SK-N-SH (cell line): ENCODE measurements at regions not wholly inside any gene's neighbourhood (a gene's known extent, or its start where the extent isn't known, plus 50 kb on each side); places are given as distances from the start of the nearest gene placed in this dataset.

ENCODE experiments used
- CTCF ChIA-PET: fragments of 300-600, 350-600 bp; formaldehyde crosslinking; extraction: SDS; loops from one replicate; lab custom pipeline; 2021; lab: Yijun Ruan, JAX
- POLR2A ChIA-PET: fragments of 350-600 bp; sonication (Branson Sonifier 250); formaldehyde crosslinking; extraction: SDS; loops from one replicate; lab custom pipeline; 2020; ENCODE audit warnings: antibody characterized with exemption, inconsistent platforms; lab: Yijun Ruan, JAX
- DNase-seq: peaks from one replicate; pipeline ENCODE4 v3.0.0; 2012
- H2AFZ ChIP-seq: fragments of 200-600 bp; sonication (generic); 2 replicates; pipeline ENCODE4 v1.8.1; 2016; ENCODE audit warnings: antibody characterized with exemption, mild to moderate bottlenecking, low read depth
- H3F3A ChIP-seq: fragments of 200-600 bp; sonication (generic); replicated peaks from 2 replicates; pipeline ENCODE3; 2016; ENCODE audit warnings: antibody characterized with exemption, mild to moderate bottlenecking; ENCODE audit not compliant: insufficient read depth
- H3K27ac ChIP-seq, 2 experiments: fragments of 200-500 bp in 1 of 2; fragments of 200-600 bp in 1 of 2; sonication (Bioruptor generic) in 1 of 2; sonication (generic), shearing (Covaris generic) in 1 of 2; 2 replicates each; pipeline versions ENCODE4 v1.5.1 to v1.6.1; 2014 to 2016; ENCODE audit warnings: low read depth in 2 of 2, inconsistent platforms in 1 of 2, low read length in 1 of 2, mild to moderate bottlenecking in 1 of 2, mixed read lengths in 1 of 2
- H3K27me3 ChIP-seq: fragments of 200-600 bp; sonication (generic), shearing (Covaris generic); 2 replicates; pipeline ENCODE4 v1.6.1; 2016; ENCODE audit warnings: mixed run types; ENCODE audit not compliant: insufficient read depth
- H3K36me3 ChIP-seq, 2 experiments: fragments of 200-500 bp in 1 of 2; fragments of 200-600 bp in 1 of 2; sonication (Bioruptor generic) in 1 of 2; sonication (generic) in 1 of 2; replicated peaks in 1 of 2; 2 replicates each; pipeline versions ENCODE3 to v1.5.1; 2014 to 2016; ENCODE audit warnings: low read length in 1 of 2, mild to moderate bottlenecking in 1 of 2; ENCODE audit not compliant: insufficient read depth in 2 of 2, control insufficient read depth in 1 of 2
- H3K4me1 ChIP-seq, 2 experiments: fragments of 200-500 bp in 1 of 2; fragments of 200-600 bp in 1 of 2; sonication (Bioruptor generic) in 1 of 2; sonication (generic), shearing (Covaris generic) in 1 of 2; 2 replicates each; pipeline versions ENCODE4 v1.5.1 to v1.6.1; 2014 to 2016; ENCODE audit warnings: low read depth in 1 of 2, low read length in 1 of 2, mixed run types in 1 of 2; ENCODE audit not compliant: insufficient read depth in 2 of 2, control insufficient read depth in 1 of 2
- H3K4me2 ChIP-seq: fragments of 200-600 bp; sonication (generic), shearing (Covaris generic); 2 replicates; pipeline ENCODE4 v1.6.1; 2017; ENCODE audit warnings: mixed run types
- H3K4me3 ChIP-seq, 2 experiments: fragments of 200-500 bp in 1 of 2; fragments of 200-600 bp in 1 of 2; sonication (Bioruptor generic) in 1 of 2; sonication (generic), shearing (Covaris generic) in 1 of 2; 2 replicates each; pipeline versions ENCODE4 v1.5.1 to v1.8.1; 2014 to 2016; ENCODE audit warnings: low read depth in 2 of 2, inconsistent platforms in 1 of 2, low read length in 1 of 2, mild to moderate bottlenecking in 1 of 2, mixed read lengths in 1 of 2, moderate library complexity in 1 of 2
- H3K79me2 ChIP-seq: fragments of 200-600 bp; sonication (generic); 2 replicates; pipeline ENCODE4 v1.8.1; 2017; ENCODE audit warnings: mild to moderate bottlenecking; ENCODE audit not compliant: insufficient read depth
- H3K9ac ChIP-seq: fragments of 200-600 bp; sonication (generic); 2 replicates; pipeline ENCODE4 v1.6.1; 2017; ENCODE audit warnings: mixed run types
- H3K9me2 ChIP-seq: fragments of 200-600 bp; sonication (generic); 2 replicates; pipeline ENCODE4 v1.6.1; 2017; ENCODE audit warnings: mixed run types
- H3K9me3 ChIP-seq: fragments of 200-600 bp; sonication (generic); 2 replicates; pipeline ENCODE4 v1.6.1; 2017; ENCODE audit warnings: mixed run types, mild to moderate bottlenecking, moderate library complexity
- H4K20me1 ChIP-seq: fragments of 200-600 bp; sonication (generic); 2 replicates; pipeline ENCODE4 v1.6.1; 2017; ENCODE audit warnings: mild to moderate bottlenecking, mixed run types; ENCODE audit not compliant: insufficient read depth
- CHD2 ChIP-seq: fragments of 150-350 bp; IDR thresholded peaks from 2 replicates; pipeline ENCODE4 v1.6.1; 2018; ENCODE audit warnings: low read length; ENCODE audit not compliant: partially characterized antibody
- ELF1 ChIP-seq: IDR thresholded peaks from 2 replicates; pipeline ENCODE4 v1.4.0; 2012
- EP300 ChIP-seq, 2 experiments: IDR thresholded peaks; 2 replicates each; pipeline versions ENCODE4 v1.4.0 to v1.6.1; 2012; ENCODE audit warnings: borderline replicate concordance in 1 of 2, low read depth in 1 of 2, low read length in 1 of 2
- EZH2phosphoT487 ChIP-seq: fragments of 200-600 bp; sonication (generic); IDR thresholded peaks from 2 replicates; pipeline ENCODE4 v1.6.1; 2017; ENCODE audit warnings: low read depth, mixed run types, mild to moderate bottlenecking, antibody characterized with exemption, moderate library complexity, borderline replicate concordance
- FOSL2 ChIP-seq: IDR thresholded peaks from 2 replicates; pipeline ENCODE4 v1.4.0; 2012; ENCODE audit warnings: low read depth, mild to moderate bottlenecking, moderate library complexity, borderline replicate concordance
- FOXM1 ChIP-seq: IDR thresholded peaks from 2 replicates; pipeline ENCODE4 v1.4.0; 2012; ENCODE audit warnings: low read depth, mild to moderate bottlenecking
- GABPA ChIP-seq: IDR thresholded peaks from 2 replicates; pipeline ENCODE4 v1.4.0; 2012; ENCODE audit warnings: low read depth, mild to moderate bottlenecking
- GATA2 ChIP-seq: sonication (generic); formaldehyde crosslinking; IDR thresholded peaks from 2 replicates; pipeline ENCODE4 v1.5.0; 2020; ENCODE audit warnings: mild to moderate bottlenecking, missing genetic modification reagents
- JUND ChIP-seq: IDR thresholded peaks from 2 replicates; pipeline ENCODE4 v1.4.0; 2012
- MAX ChIP-seq: IDR thresholded peaks from 2 replicates; pipeline ENCODE4 v1.4.0; 2012; ENCODE audit warnings: low read depth
- MXI1 ChIP-seq: IDR thresholded peaks from 2 replicates; pipeline ENCODE4 v1.6.1; 2012; ENCODE audit warnings: mild to moderate bottlenecking, low read depth, low read length, improper control_type of control experiment
- NRF1 ChIP-seq: IDR thresholded peaks from 2 replicates; pipeline ENCODE4 v1.6.1; 2012; ENCODE audit warnings: low read depth, mild to moderate bottlenecking, low read length
- PBX3 ChIP-seq: IDR thresholded peaks from 2 replicates; pipeline ENCODE4; 2012
- RCOR1 ChIP-seq: fragments of 150-350 bp; IDR thresholded peaks from 2 replicates; pipeline ENCODE4 v1.6.1; 2017; ENCODE audit warnings: antibody characterized with exemption, low read length
- RXRA ChIP-seq: IDR thresholded peaks from 2 replicates; pipeline ENCODE4 v1.4.0; 2012; ENCODE audit warnings: low read depth, mild to moderate bottlenecking, borderline replicate concordance
- SIN3A ChIP-seq: IDR thresholded peaks from 2 replicates; pipeline ENCODE4 v1.6.1; 2012; ENCODE audit warnings: low read depth, mild to moderate bottlenecking, low read length, moderate library complexity, borderline replicate concordance
- TAF1 ChIP-seq: IDR thresholded peaks from 2 replicates; pipeline ENCODE4 v1.6.1; 2012; ENCODE audit warnings: low read depth, mild to moderate bottlenecking, low read length, moderate library complexity, borderline replicate concordance
- TCF12 ChIP-seq: IDR thresholded peaks from 2 replicates; pipeline ENCODE4 v1.4.0; 2012
- TEAD4 ChIP-seq: IDR thresholded peaks from 2 replicates; pipeline ENCODE4 v1.4.0; 2012; ENCODE audit warnings: mild to moderate bottlenecking, borderline replicate concordance; ENCODE audit not compliant: insufficient read depth
- USF2 ChIP-seq: fragments of 150-350 bp; IDR thresholded peaks from 2 replicates; pipeline ENCODE4 v1.6.1; 2017; ENCODE audit warnings: antibody characterized with exemption, low read length, low read depth, borderline replicate concordance
- WGBS: methylation state at CpG from one replicate; pipeline ENCODE4 v1.1.6; 2017; ENCODE audit warnings: low lambda C conversion rate; 5-methylcytosine and 5-hydroxymethylcytosine counted together

DNA sequence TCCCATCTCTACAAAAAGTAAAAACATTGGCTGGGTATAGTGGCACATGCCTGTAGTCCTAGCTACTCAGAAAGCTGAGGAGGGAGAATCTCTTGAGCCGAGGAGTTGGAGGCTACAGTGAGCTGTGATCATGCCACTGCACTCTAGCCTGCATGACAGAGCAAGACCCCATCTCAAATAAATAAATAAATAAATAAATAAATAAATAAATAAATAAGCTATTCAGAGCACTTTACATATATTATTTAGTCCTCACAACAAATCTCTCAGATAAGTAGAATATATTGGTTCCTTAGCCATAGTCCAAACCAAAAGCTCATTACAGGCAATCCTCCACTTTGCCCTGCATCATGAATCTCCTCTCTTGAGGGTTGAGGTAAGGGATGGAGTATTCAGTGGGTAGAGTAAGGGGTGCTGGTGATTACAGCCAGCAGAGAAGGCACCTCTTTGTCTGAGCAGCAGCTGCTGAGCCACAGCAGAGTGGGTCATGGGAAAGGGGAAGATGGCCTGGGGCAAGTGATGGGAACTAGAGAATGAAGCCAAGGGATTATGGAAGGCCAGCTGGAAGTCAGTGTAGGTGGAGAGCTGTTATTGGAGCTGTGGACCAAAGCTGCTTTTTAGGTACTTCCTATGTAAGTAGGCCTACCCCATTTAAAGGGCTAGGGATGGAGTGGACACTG lies 115.5 kb upstream of the ZNF644 start:
- Histone ChIP-seq H3K4me3 (no peak overlapping the region), H3K4me1 (no peaks in the 10 kb centered on the region), H3F3A (no peaks in the 10 kb centered on the region), H3K27me3 (no peaks in the 10 kb centered on the region; the same call in 1 of the 2 replicates), H3K9me3 (no peaks in the 10 kb centered on the region), H3K4me2 (no peak overlapping the region), H4K20me1 (no peaks in the 10 kb centered on the region), H3K9ac (no peak overlapping the region), H3K9me2 (no peaks in the 10 kb centered on the region), H2AFZ (no peak overlapping the region), H3K79me2 (no peaks in the 10 kb centered on the region), H3K27ac (no peak overlapping the region)
- 7% methylated on average over 1 of the region's 1 CpG for WGBS
- no peak for DNase-seq
- POLR2A ChIA-PET, result no interaction called here
- CTCF ChIA-PET, result interaction anchor here (2.9 kb wide), 1 partner anchor 28 kb away, joined by 20 read pairs; no protein-coding TSS in a partner anchor
- no peak for TF ChIP-seq JUND
- no peak for TF ChIP-seq GATA2 (CRISPR knock-in tag)
- TF ChIP-seq PBX3, result no peak
- no peak for TF ChIP-seq RXRA
- no peak for TF ChIP-seq CHD2
- TF ChIP-seq NRF1, result no peak
- TF ChIP-seq TCF12, result no peak
- no peak for TF ChIP-seq TAF1
- TF ChIP-seq FOXM1, result no peak
- no peak for TF ChIP-seq TEAD4
- TF ChIP-seq EP300 (IDR thresholded peaks at IDR 0.05; ENCODE audit: borderline replicate concordance in 1 of 2, low read depth in 1 of 2, low read length in 1 of 2), result no peak
- TF ChIP-seq SIN3A, result no peak
- no peak for TF ChIP-seq ELF1
- TF ChIP-seq RCOR1, result no peak
- no peak for TF ChIP-seq USF2
- no peak for TF ChIP-seq EZH2phosphoT487
- no peak for TF ChIP-seq MAX
- no peak for TF ChIP-seq GABPA
- no peak for TF ChIP-seq MXI1
- no peak for TF ChIP-seq FOSL2
- TF ChIP-seq, all 33 proteins: peak for 0
- no peaks in the 10 kb centered on the region for H3K36me3 ChIP-seq
